Spleen (tissue), 11 donors: ENCODE measurements at regions not wholly inside any gene's neighbourhood (a gene's known extent, or its start where the extent isn't known, plus 50 kb on each side); places are given as distances from the start of the nearest gene placed in this dataset.
A peak's percentile ranks its signal among the peaks of the same experiment; 100 is the strongest.

Experiments
- DNase-seq: peaks from one replicate; pipeline ENCODE4 v3.0.0-alpha.2; 2020
- H3K27ac ChIP-seq, 8 donors: fragments of 200-600 bp; sonication (generic) in 7 of 8; 1 replicate in 4 of 8; 2 replicates in 4 of 8; pipeline versions ENCODE4 v1.5.0 to v1.8.0; 2016 to 2021; ENCODE audit warnings: inconsistent platforms in 4 of 8, mild to moderate bottlenecking in 4 of 8, moderate library complexity in 1 of 8
- H3K27me3 ChIP-seq, 7 donors: fragments of 200-600 bp; sonication (generic) in 6 of 7; replicated peaks in 1 of 7; 1 replicate in 4 of 7; 2 replicates in 3 of 7; pipeline versions ENCODE4 v1.5.0 to v1.8.0; 2016 to 2021; ENCODE audit warnings: inconsistent platforms in 3 of 7, mild to moderate bottlenecking in 1 of 7
- H3K36me3 ChIP-seq, 6 donors: fragments of 200-600 bp; sonication (generic) in 5 of 6; 1 replicate in 4 of 6; 2 replicates in 2 of 6; pipeline versions ENCODE4 v1.5.0 to v1.8.0; 2016 to 2021; ENCODE audit warnings: inconsistent platforms in 2 of 6
- H3K4me1 ChIP-seq, 6 donors: fragments of 200-600 bp; sonication (generic) in 5 of 6; 1 replicate in 3 of 6; 2 replicates in 3 of 6; pipeline versions ENCODE4 v1.5.0 to v1.8.0; 2016 to 2021; ENCODE audit warnings: inconsistent platforms in 3 of 6
- H3K4me3 ChIP-seq, 8 donors: fragments of 200-600 bp; sonication (generic) in 7 of 8; 1 replicate in 4 of 8; 2 replicates in 4 of 8; pipeline versions ENCODE4 v1.5.0 to v1.8.0; 2016 to 2021; ENCODE audit warnings: inconsistent platforms in 4 of 8, mild to moderate bottlenecking in 4 of 8, moderate library complexity in 2 of 8
- H3K9me3 ChIP-seq, 8 donors: fragments of 200-600 bp; sonication (generic) in 7 of 8; 1 replicate in 4 of 8; 2 replicates in 4 of 8; pipeline versions ENCODE4 v1.5.0 to v1.8.0; 2016 to 2021; ENCODE audit warnings: inconsistent platforms in 4 of 8
- POLR2A ChIP-seq, 3 donors: fragments of 450-650 bp; IDR thresholded peaks; one replicate each; pipeline ENCODE4 v1.5.1; 2017; ENCODE audit warnings: antibody characterized with exemption in 3 of 3, mild to moderate bottlenecking in 1 of 3
- POLR2AphosphoS5 ChIP-seq, 3 donors: sonication (generic); formaldehyde crosslinking; IDR thresholded peaks; one replicate each; pipeline ENCODE4 v1.5.1; 2017; ENCODE audit warnings: antibody characterized with exemption in 3 of 3
- WGBS, 5 donors: extraction: QIAGEN DNeasy Blood & Tissue Kit in 3 of 5; methylation state at CpG; one replicate each; pipeline versions ENCODE4 v1.1.5 to v1.1.7; 2013 to 2018; 5-methylcytosine and 5-hydroxymethylcytosine counted together
- intact Hi-C: fragments of 100-400 bp; cut with DNase I; formaldehyde crosslinking; loops from one replicate; pipeline ENCODE4 v1.15.0; 2023; ENCODE audit warnings: low total_unique reads
- TF ChIP-seq, protein P1 (sequence below), 11 experiments: fragments of 200-600 bp in 7 of 11; fragments of 450-650 bp in 4 of 11; sonication (generic) in 4 of 11; IDR thresholded peaks in 8 of 11; conservative IDR thresholded peaks in 3 of 11; 1 replicate in 7 of 11; 2 replicates in 4 of 11; pipeline versions ENCODE4 v1.4.0 to v1.8.0; 2016 to 2021; ENCODE audit warnings: antibody characterized with exemption in 11 of 11, inconsistent platforms in 4 of 11, mild to moderate bottlenecking in 1 of 11
- donor health status: healthy with polysubstance abuse.
- donor health status: DM: no; HTN: no; CAD: no; lungs with moderate emphysema.
- donor health status: DM: no; HTN: no; CAD: no.
- donor health status: Bipolar disorder and iron deficiency.
- donor health status: healthy.
- donor health status: DM: no; HTN: no; CAD: no.
- donor health status: DM: yes; HTN: yes; CAD: no.

DNA sequence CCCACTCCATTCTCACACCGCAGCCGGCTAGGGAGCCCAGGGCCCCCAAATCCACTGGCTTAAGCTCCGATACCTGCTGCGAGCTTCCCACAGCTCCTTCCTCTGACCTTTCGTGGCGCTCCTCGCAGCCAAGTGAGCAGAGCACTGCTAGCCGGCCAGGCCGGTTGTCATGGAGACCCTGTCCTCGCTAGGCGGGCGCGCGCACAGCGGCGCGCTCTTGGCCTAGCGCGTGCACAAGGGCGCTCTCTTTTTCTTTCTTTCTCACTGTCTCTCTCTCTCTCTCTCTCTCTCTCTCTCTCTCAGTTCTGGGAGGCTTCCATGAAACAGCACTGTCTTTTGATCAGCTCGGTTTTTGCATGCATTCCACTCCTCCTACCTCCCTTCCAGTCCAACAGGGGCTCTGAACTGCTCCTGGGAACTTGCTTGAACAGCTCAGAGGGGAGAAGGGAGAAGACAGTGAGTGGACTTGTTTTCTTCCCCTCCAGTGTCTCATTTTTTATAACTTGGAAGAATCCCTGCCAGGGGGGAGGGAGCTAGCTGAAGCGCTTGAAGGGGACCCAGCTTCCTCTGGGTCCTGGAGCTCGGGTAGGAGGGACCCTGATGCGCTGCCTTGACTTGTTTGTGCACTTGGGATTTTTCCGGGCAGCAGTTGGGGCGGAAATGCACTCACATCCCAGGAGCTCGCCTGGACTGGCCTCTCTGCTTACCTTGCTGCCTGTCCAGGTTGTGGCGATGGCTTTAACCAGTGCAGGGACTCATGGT lies 100.3 kb upstream of the AKIP1 start:
- Histone ChIP-seq H3K36me3 (no peaks in the 10 kb centered on the region), H3K9me3 (no peaks in the 10 kb centered on the region), H3K4me1 (peaks cover 31 to 96% (median 66%) of the 10 kb centered on the region in 6 donors), H3K27me3 (peaks cover 0 to 5% (median 0%) of the 10 kb centered on the region in 7 donors), H3K27ac (peak overlapping the region; percentile 20 to 83 (median 72)), H3K4me3 (peak overlapping the region in 7 of 8 donors; percentile 13 to 65 (median 37))
- intact Hi-C loops, result loop anchor here (10.0 kb wide), 1 partner anchor 126 kb away; the partner anchor contains the start of genes RPL27A and TRIM66
- peak; percentile 90 for DNase-seq
- 13 to 42% (median 27%) methylated on average over 28 of the region's 28 CpGs for WGBS, 5 donors
- TF ChIP-seq POLR2AphosphoS5 (IDR thresholded peaks at IDR 0.05) (peak; percentile 73 to 82 (median 82)), POLR2A (IDR thresholded peaks at IDR 0.05) (peak in 1 of 3 donors; percentile 22)
- TF ChIP-seq, protein P1, sequence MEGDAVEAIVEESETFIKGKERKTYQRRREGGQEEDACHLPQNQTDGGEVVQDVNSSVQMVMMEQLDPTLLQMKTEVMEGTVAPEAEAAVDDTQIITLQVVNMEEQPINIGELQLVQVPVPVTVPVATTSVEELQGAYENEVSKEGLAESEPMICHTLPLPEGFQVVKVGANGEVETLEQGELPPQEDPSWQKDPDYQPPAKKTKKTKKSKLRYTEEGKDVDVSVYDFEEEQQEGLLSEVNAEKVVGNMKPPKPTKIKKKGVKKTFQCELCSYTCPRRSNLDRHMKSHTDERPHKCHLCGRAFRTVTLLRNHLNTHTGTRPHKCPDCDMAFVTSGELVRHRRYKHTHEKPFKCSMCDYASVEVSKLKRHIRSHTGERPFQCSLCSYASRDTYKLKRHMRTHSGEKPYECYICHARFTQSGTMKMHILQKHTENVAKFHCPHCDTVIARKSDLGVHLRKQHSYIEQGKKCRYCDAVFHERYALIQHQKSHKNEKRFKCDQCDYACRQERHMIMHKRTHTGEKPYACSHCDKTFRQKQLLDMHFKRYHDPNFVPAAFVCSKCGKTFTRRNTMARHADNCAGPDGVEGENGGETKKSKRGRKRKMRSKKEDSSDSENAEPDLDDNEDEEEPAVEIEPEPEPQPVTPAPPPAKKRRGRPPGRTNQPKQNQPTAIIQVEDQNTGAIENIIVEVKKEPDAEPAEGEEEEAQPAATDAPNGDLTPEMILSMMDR (IDR thresholded peaks at IDR 0.05 in 8 of 11, conservative IDR thresholded peaks at IDR 0.05 in 3 of 11), result no peak

DNA sequence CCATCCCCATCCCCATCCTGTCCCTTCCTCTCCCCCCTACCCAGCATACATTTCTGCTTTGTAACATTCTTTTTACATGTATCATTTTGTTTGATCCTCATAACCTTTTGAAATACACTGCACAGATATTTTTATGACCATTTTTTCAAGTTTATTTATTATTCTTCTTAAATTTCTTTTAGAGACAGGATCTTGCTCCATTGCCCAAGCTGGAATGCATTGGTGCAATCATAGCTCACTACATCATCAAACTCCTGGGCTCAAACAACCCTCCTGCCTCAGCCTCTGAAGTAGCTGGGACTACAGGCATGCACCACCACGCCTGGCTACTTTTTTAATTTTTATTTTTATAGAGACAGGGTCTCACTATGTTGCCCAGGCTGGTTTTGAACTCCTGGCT lies 99.4 kb upstream of the AKIP1 start:
- peaks cover 31 to 89% (median 64%) of the 10 kb centered on the region in 6 donors for H3K4me1 ChIP-seq
- no peaks in the 10 kb centered on the region for H3K9me3 ChIP-seq
- no peak overlapping the region for H3K4me3 ChIP-seq
- TF ChIP-seq POLR2AphosphoS5 (IDR thresholded peaks at IDR 0.05) (no peak), POLR2A (IDR thresholded peaks at IDR 0.05) (no peak)
- TF ChIP-seq, protein P1 (IDR thresholded peaks at IDR 0.05 in 8 of 11, conservative IDR thresholded peaks at IDR 0.05 in 3 of 11), result no peak
- H3K36me3 ChIP-seq, result no peaks in the 10 kb centered on the region
- 81 to 92% (median 86%) methylated on average over 1 of the region's 1 CpG for WGBS, 5 donors
- intact Hi-C loops, result loop anchor here (10.0 kb wide), 1 partner anchor 127 kb away; the partner anchor contains the start of genes RPL27A and TRIM66
- no peak for DNase-seq
- H3K27me3 ChIP-seq, result peaks cover 0 to 5% (median 0%) of the 10 kb centered on the region in 7 donors
- H3K27ac ChIP-seq, result peak overlapping the region in 6 of 8 donors; percentile 30 to 83 (median 76)

DNA sequence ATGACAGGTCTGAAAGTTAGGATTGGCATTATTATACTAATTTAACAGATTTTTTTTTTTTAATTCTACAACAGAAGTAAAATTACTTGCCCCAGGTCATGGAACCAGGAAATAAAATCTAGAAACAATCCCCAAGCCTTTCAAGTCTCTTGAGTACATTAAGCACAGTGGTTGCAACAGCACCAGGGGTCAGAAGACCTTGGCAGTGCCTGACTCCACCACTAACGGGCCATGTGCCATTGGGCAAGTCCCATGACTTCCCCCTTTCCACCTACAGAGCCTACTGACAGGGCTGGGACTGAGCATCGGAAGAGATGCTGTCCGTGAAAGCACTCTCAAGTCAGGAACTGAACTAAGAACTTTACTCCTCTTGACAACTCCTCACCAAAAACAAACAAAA lies 98.6 kb upstream of the AKIP1 start:
- Histone ChIP-seq H3K4me3 (no peak overlapping the region), H3K27ac (peak overlapping the region in 6 of 8 donors; percentile 30 to 83 (median 72)), H3K4me1 (peaks cover 29 to 80% (median 60%) of the 10 kb centered on the region in 6 donors), H3K36me3 (no peaks in the 10 kb centered on the region), H3K9me3 (no peaks in the 10 kb centered on the region), H3K27me3 (peaks cover 0 to 5% (median 0%) of the 10 kb centered on the region in 7 donors)
- TF ChIP-seq POLR2A (IDR thresholded peaks at IDR 0.05) (no peak), POLR2AphosphoS5 (IDR thresholded peaks at IDR 0.05) (peak in 2 of 3 donors; percentile 34 to 58)
- TF ChIP-seq, protein P1 (IDR thresholded peaks at IDR 0.05 in 8 of 11, conservative IDR thresholded peaks at IDR 0.05 in 3 of 11), result no peak
- intact Hi-C loops, result loop anchor here (10.0 kb wide), 1 partner anchor 128 kb away; the partner anchor contains the start of genes RPL27A and TRIM66
- 23 to 56% (median 31%) methylated on average over 3 of the region's 3 CpGs for WGBS, 5 donors
- no peak for DNase-seq

DNA sequence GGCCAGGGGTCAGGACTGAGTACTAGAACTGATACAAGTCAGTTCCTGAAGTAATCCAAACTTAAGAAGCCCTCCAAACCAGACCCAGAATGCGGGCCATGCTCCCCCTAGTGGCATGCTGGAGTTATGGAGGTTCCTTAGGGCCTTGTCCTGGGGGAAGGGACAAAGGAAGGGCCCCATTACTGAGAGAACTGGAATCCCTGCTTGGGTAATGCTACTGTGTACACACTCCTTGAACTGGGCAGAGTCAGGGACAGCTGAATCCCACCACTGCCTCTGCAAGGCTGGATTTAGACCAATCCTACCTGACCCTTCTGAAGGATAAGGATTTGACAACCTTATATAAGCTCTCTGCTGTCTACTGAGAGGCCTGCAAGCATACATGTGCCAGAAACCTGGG lies 97.3 kb upstream of the AKIP1 start:
- DNase-seq, result no peak
- Histone ChIP-seq H3K27me3 (peaks cover 0 to 5% (median 0%) of the 10 kb centered on the region in 7 donors), H3K4me1 (peaks cover 26 to 68% (median 54%) of the 10 kb centered on the region in 6 donors), H3K9me3 (no peaks in the 10 kb centered on the region), H3K4me3 (no peak overlapping the region), H3K36me3 (no peaks in the 10 kb centered on the region), H3K27ac (peak overlapping the region in 6 of 8 donors; percentile 35 to 83 (median 70))
- WGBS, 5 donors, result 15 to 36% (median 27%) methylated on average over 1 of the region's 1 CpG
- intact Hi-C loops, result loop anchor here (10.0 kb wide), 1 partner anchor 129 kb away; the partner anchor contains the start of genes RPL27A and TRIM66
- no peak for TF ChIP-seq POLR2A (IDR thresholded peaks at IDR 0.05)
- TF ChIP-seq, protein P1 (IDR thresholded peaks at IDR 0.05 in 8 of 11, conservative IDR thresholded peaks at IDR 0.05 in 3 of 11), result peak; percentile 42 to 80 (median 68)
- peak in 1 of 3 donors; percentile 31 for TF ChIP-seq POLR2AphosphoS5 (IDR thresholded peaks at IDR 0.05)
